ENCODE measurements at regions not wholly inside any gene's neighbourhood (a gene's known extent, or its start where the extent isn't known, plus 50 kb on each side); places are given as distances from the start of the nearest gene placed in this dataset.

DNA sequence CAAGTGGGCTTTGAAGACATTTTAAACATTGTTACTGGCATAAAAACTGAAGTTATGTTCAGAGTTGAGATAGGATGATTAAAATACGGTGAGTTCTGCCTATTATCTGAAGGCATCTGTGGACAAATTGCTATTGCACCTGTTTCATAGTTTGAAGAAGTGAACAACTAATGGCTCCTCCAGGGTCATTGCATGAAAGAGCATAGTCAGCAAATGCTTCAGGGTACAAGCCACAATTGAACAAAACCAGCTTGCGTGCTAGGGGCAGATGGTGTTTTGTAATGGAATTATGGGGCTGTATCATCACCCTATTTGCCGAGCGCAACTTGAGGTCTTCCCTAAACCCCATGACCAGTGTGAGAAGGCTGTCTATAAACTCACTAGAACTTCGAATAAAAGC lies 369.1 kb downstream of the MTRR start:
- TF ChIP-seq, protein P1, sequence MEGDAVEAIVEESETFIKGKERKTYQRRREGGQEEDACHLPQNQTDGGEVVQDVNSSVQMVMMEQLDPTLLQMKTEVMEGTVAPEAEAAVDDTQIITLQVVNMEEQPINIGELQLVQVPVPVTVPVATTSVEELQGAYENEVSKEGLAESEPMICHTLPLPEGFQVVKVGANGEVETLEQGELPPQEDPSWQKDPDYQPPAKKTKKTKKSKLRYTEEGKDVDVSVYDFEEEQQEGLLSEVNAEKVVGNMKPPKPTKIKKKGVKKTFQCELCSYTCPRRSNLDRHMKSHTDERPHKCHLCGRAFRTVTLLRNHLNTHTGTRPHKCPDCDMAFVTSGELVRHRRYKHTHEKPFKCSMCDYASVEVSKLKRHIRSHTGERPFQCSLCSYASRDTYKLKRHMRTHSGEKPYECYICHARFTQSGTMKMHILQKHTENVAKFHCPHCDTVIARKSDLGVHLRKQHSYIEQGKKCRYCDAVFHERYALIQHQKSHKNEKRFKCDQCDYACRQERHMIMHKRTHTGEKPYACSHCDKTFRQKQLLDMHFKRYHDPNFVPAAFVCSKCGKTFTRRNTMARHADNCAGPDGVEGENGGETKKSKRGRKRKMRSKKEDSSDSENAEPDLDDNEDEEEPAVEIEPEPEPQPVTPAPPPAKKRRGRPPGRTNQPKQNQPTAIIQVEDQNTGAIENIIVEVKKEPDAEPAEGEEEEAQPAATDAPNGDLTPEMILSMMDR (IDR thresholded peaks at IDR 0.05) = no peak
- TF ChIP-seq POLR2A (IDR thresholded peaks at IDR 0.05) = no peak

Data from heart left ventricle (tissue), 13 donors.